Osteocyte (in vitro differentiated cells): ENCODE measurements at regions not wholly inside any gene's neighbourhood (a gene's known extent, or its start where the extent isn't known, plus 50 kb on each side); places are given as distances from the start of the nearest gene placed in this dataset.
"Not testable (repeated sequence)": the region's sequence is repeated elsewhere in the genome, so short reads cannot be mapped to it uniquely, and the experiment has no call there.

Experiments
- DNase-seq: peaks from one replicate; pipeline ENCODE4 v3.0.0; 2021; ENCODE audit warnings: mixed read lengths; ENCODE audit not compliant: unreplicated experiment; ENCODE audit errors: extremely low spot score
- H3K27ac Mint-ChIP-seq: one replicate; pipeline ENCODE4 v1.8.0; 2021; ENCODE audit warnings: mild to moderate bottlenecking, mixed read lengths; ENCODE audit not compliant: unreplicated experiment
- H3K27me3 Mint-ChIP-seq: one replicate; pipeline ENCODE4 v1.8.0; 2021; ENCODE audit warnings: mixed read lengths; ENCODE audit not compliant: unreplicated experiment
- H3K36me3 Mint-ChIP-seq: one replicate; pipeline ENCODE4 v1.8.0; 2021; ENCODE audit warnings: mixed read lengths; ENCODE audit not compliant: unreplicated experiment
- H3K4me1 Mint-ChIP-seq: one replicate; pipeline ENCODE4 v1.8.0; 2021; ENCODE audit warnings: mixed read lengths; ENCODE audit not compliant: unreplicated experiment
- H3K4me3 Mint-ChIP-seq: one replicate; pipeline ENCODE4 v1.8.0; 2021; ENCODE audit warnings: mild to moderate bottlenecking, moderate library complexity, mixed read lengths; ENCODE audit not compliant: unreplicated experiment
- H3K9me3 Mint-ChIP-seq: one replicate; pipeline ENCODE4 v1.8.0; 2021; ENCODE audit warnings: mixed read lengths; ENCODE audit not compliant: unreplicated experiment
- TF ChIP-seq, protein P1 (sequence below): fragments of 200-600 bp; sonication (generic); IDR thresholded peaks from 2 replicates; pipeline ENCODE4 v1.5.0; 2021; ENCODE audit warnings: antibody characterized with exemption, mild to moderate bottlenecking, moderate library complexity

GRCh38 chr10:86579883-86580520 lies 58.4 kb upstream of the WAPL start:
- no peaks in the 10 kb centered on the region for H3K9me3 Mint-ChIP-seq
- H3K36me3 Mint-ChIP-seq, result no peaks in the 10 kb centered on the region
- DNase-seq, result no peak
- H3K4me3 Mint-ChIP-seq, result no peak overlapping the region
- no peaks in the 10 kb centered on the region for H3K27me3 Mint-ChIP-seq
- H3K4me1 Mint-ChIP-seq, result no peaks in the 10 kb centered on the region
- H3K27ac Mint-ChIP-seq, result no peak overlapping the region
- TF ChIP-seq, protein P1, sequence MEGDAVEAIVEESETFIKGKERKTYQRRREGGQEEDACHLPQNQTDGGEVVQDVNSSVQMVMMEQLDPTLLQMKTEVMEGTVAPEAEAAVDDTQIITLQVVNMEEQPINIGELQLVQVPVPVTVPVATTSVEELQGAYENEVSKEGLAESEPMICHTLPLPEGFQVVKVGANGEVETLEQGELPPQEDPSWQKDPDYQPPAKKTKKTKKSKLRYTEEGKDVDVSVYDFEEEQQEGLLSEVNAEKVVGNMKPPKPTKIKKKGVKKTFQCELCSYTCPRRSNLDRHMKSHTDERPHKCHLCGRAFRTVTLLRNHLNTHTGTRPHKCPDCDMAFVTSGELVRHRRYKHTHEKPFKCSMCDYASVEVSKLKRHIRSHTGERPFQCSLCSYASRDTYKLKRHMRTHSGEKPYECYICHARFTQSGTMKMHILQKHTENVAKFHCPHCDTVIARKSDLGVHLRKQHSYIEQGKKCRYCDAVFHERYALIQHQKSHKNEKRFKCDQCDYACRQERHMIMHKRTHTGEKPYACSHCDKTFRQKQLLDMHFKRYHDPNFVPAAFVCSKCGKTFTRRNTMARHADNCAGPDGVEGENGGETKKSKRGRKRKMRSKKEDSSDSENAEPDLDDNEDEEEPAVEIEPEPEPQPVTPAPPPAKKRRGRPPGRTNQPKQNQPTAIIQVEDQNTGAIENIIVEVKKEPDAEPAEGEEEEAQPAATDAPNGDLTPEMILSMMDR, result no peak

DNA sequence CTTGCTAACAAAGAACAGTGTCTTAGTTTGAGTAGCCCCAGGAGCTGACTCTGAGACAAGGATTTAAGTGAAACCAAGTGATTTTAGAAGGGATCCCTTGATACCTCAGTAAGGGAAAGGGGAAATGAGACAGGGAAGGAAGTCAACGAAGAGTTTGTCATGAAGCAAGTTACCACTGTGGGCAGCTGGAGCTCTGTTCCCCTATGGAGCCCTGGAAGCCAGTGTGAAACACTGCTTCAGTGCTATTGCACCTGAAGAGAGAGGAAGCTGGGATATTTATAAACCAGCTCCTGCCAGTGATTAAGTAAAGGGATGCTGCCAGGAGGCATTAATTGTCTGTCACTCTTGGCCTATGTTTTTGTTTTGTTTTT lies 58.9 kb upstream of the WAPL start:
- no peak for DNase-seq
- Mint-ChIP-seq H3K27ac (no peak overlapping the region), H3K4me1 (no peaks in the 10 kb centered on the region), H3K36me3 (no peaks in the 10 kb centered on the region), H3K9me3 (no peaks in the 10 kb centered on the region), H3K4me3 (no peak overlapping the region), H3K27me3 (no peaks in the 10 kb centered on the region)
- TF ChIP-seq, protein P1, result no peak

DNA sequence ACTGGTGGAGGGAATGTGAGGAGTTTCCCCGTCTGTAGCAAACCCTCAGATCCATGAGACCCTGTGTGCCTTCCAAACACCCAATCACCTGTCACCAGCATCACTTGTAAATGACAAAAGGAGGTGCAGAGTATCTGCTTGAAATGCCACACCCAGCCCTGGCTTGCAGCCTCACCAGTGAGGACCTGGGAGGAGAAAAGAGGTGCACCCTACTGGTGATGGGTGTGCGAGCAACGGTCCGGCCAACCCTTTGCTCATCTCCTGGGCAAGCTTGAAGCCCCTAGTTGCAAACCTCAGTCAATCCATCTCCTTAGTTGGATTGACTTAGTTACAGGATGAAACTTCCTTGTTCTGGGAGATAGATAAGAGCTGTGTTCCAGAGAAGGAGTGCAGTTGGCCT lies 62.4 kb upstream of the WAPL start:
- Mint-ChIP-seq H3K36me3 (no peaks in the 10 kb centered on the region), H3K4me3 (no peak overlapping the region), H3K9me3 (no peaks in the 10 kb centered on the region), H3K4me1 (no peaks in the 10 kb centered on the region), H3K27me3 (no peaks in the 10 kb centered on the region), H3K27ac (no peak overlapping the region)
- TF ChIP-seq, protein P1, result no peak
- DNase-seq, result no peak

DNA sequence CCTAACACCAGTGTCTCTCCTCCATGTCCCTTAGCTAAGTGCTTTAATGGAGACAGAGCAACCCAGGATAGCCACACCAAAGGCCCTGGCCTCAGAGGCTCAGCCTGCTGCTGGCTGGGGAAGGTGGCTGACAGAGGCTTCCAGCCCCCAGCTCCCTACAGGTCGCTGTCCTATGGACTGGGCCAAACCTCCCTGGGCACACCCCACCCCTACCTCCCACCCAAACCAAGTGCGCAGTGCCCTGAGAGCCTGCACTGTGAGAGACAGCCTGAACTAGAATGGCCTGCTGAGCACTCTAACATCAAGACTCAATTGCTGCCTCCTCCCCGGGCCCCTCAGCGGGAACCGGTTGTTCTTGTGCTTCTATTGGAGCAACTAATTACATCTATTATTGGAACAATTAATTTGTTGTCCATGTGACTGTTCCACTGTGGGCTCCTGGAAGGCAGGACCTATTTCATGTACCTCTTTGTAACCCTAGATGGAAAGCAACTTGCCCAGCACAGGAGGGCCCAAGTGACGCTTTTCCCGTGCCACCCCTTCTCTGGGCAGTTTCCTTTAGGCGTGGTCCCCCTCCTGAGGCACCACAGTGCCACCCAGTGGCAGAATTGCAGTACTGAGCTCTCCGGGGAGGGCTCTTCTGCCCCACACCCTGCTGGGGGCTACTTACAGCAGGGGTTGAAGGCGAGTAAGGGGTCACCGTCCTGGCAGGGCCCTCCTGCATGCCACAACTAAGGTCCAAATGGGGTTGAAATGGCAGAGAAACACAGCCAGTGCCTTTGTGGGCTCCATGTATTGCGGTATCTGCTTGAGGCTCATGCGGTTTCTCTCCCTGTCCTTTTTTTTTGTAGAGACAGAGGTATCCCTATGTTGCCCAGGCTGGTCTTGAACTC lies 63.7 kb upstream of the WAPL start:
- Mint-ChIP-seq H3K4me1 (no peaks in the 10 kb centered on the region), H3K27ac (no peak overlapping the region), H3K4me3 (no peak overlapping the region), H3K9me3 (no peaks in the 10 kb centered on the region), H3K36me3 (no peaks in the 10 kb centered on the region), H3K27me3 (no peaks in the 10 kb centered on the region)
- TF ChIP-seq, protein P1, result peak; percentile 98
- peak; percentile 90 for DNase-seq

DNA sequence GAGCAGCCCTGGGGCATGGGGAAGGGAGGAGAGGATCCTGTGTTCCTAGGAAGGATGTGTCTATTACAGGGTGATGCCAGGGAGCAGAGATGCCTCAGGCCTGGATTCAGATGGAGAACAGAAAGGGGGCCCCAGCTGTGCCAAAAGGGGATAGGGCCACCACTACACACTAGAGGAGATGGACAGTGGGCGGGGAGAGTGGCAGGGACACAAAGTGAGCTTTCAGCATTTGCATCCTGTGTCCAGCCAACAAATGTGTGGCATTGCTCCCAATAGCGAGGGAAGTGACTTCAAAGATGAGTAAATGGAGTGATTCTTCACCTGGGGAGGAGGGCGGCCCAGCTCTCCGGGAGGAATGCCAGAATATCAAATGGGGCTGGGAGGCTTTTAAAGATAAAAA lies 64.9 kb upstream of the WAPL start:
- H3K4me3 Mint-ChIP-seq, result no peak overlapping the region
- H3K36me3 Mint-ChIP-seq, result no peaks in the 10 kb centered on the region
- H3K4me1 Mint-ChIP-seq, result no peaks in the 10 kb centered on the region
- no peaks in the 10 kb centered on the region for H3K27me3 Mint-ChIP-seq
- TF ChIP-seq, protein P1, result no peak
- DNase-seq, result no peak
- no peak overlapping the region for H3K27ac Mint-ChIP-seq
- no peaks in the 10 kb centered on the region for H3K9me3 Mint-ChIP-seq

DNA sequence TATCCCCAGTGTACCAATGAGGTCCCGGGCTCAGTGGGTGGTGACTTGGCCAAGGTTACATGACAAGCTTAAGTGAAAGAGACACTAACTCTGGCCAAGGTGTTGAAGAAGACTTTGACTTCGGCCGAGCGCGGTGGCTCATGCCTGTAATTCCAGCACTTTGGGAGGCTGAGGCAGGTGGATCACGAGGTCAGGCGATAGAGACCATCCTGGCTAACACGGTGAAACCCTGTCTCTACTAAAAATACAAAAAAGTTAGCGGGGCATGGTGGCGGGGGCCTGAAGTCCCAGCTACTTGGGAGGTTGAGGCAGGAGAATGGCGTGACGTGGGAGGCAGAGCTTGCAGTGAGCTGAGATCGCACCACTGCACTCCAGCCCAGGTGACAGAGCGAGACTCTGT lies 65.6 kb upstream of the OPN4 start:
- not testable (repeated sequence) for H3K27ac Mint-ChIP-seq, H3K36me3 Mint-ChIP-seq, DNase-seq, H3K4me1 Mint-ChIP-seq, H3K9me3 Mint-ChIP-seq, H3K27me3 Mint-ChIP-seq, H3K4me3 Mint-ChIP-seq
